Adrenal gland (tissue), 9 donors: ENCODE measurements at regions not wholly inside any gene's neighbourhood (a gene's known extent, or its start where the extent isn't known, plus 50 kb on each side); places are given as distances from the start of the nearest gene placed in this dataset.

Source experiments
- DNase-seq, 7 donors: peaks; one replicate each; pipeline ENCODE4 v3.0.0-alpha.2; 2019 to 2020
- H3K27ac ChIP-seq, 5 donors: fragments of 200-600 bp; sonication (generic) in 4 of 5; 1 replicate in 3 of 5; 2 replicates in 2 of 5; pipeline versions ENCODE4 v1.5.1 to v1.8.0; 2016 to 2020; ENCODE audit warnings: mild to moderate bottlenecking in 1 of 5
- H3K27me3 ChIP-seq: fragments of 200-600 bp; 2 replicates; pipeline ENCODE4 v1.8.0; 2021
- H3K36me3 ChIP-seq, 2 donors: fragments of 200-600 bp; replicated peaks in 1 of 2; 1 replicate in 1 of 2; 2 replicates in 1 of 2; pipeline versions ENCODE4 v1.5.1 to v1.8.0; 2018 to 2022
- H3K4me1 ChIP-seq, 2 donors: fragments of 200-600 bp; replicated peaks in 1 of 2; 1 replicate in 1 of 2; 2 replicates in 1 of 2; pipeline versions ENCODE4 v1.5.1 to v1.8.0; 2018 to 2021
- H3K4me3 ChIP-seq, 4 donors: fragments of 200-600 bp; sonication (generic) in 3 of 4; one replicate each; pipeline ENCODE4 v1.5.1; 2016 to 2018
- H3K9me3 ChIP-seq, 3 donors: fragments of 200-600 bp; sonication (generic) in 1 of 3; replicated peaks in 1 of 3; 1 replicate in 2 of 3; 2 replicates in 1 of 3; pipeline versions ENCODE4 v1.5.1 to v1.8.0; 2016 to 2021
- CTCF ChIP-seq, 6 experiments: fragments of 450-650 bp in 4 of 6; fragments of 200-600 bp in 2 of 6; sonication (generic) in 1 of 6; IDR thresholded peaks; 1 replicate in 5 of 6; 2 replicates in 1 of 6; pipeline versions ENCODE4 v1.5.1 to v1.8.0; 2016 to 2021; ENCODE audit warnings: antibody characterized with exemption in 6 of 6, mild to moderate bottlenecking in 2 of 6, moderate library complexity in 1 of 6
- POLR2A ChIP-seq, 2 donors: fragments of 450-650 bp; IDR thresholded peaks; one replicate each; pipeline ENCODE4 v1.6.1; 2017; ENCODE audit warnings: antibody characterized with exemption in 2 of 2, mild to moderate bottlenecking in 2 of 2, moderate library complexity in 1 of 2
- WGBS, 4 donors: extraction: QIAGEN DNeasy Blood & Tissue Kit in 2 of 4; methylation state at CpG; one replicate each; pipeline versions ENCODE4 v1.1.5 to v1.1.7; 2013 to 2017; 5-methylcytosine and 5-hydroxymethylcytosine counted together
- intact Hi-C, 2 donors: fragments of 100-400 bp; cut with DNase I; formaldehyde crosslinking; loops; one replicate each; pipeline versions ENCODE4 v1.14.1 to v1.15.0; 2022 to 2023
- donor health status: healthy with polysubstance abuse.
- donor health status: Bipolar disorder and iron deficiency.
- donor health status: DM: yes; HTN: yes; CAD: no.
- donor health status: DM: no; HTN: no; CAD: no.
- donor health status: DM: no; HTN: no; CAD: no.

DNA sequence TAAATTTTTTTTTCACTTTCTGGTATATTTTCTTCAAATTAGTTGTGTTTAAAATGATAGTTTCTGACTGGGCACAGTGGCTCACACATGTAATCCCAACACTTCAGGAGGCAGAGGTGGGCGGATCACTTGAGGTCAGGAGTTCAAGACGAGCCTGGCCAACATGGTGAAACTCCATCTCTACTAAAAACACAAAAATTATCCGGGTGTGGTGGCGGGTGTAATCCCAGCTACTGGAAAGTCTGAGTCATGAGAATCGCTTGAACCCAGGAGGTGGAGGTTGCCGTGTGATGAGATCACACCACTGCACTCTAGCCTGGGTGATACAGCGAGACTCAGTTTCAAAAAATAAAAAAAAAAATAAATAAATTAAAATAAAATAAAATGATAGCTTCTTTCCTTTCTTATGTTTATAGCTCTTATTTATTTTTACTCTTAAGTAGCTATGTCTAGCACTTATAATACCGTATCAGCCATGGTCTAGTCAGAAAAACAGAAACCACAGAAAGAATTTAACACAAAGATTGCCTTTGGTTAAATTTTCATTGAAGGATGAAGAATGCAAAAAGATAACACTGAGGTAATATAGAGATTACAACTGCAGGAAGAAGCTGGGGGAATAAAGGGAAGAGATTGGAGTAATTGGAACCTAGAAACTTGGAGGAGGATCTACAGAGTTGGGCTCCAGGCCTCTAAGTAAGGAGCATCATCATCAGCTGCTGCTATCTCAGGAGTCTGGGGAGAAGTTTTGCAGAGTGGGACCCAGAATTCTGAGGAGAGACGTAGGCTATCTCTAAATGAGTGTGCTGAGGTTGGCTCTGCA is 54.7 kb upstream of the MBOAT2 start:
- intact Hi-C loops = no loop called here
- H3K9me3 ChIP-seq = no peaks in the 10 kb centered on the region
- H3K27ac ChIP-seq = no peak overlapping the region
- no peak for DNase-seq
- no peak for TF ChIP-seq POLR2A (IDR thresholded peaks at IDR 0.05)
- no peak for TF ChIP-seq CTCF (IDR thresholded peaks at IDR 0.05)
- H3K4me3 ChIP-seq = no peak overlapping the region
- H3K36me3 ChIP-seq = no peaks in the 10 kb centered on the region
- 81 to 84% (median 83%) methylated on average over 9 of the region's 9 CpGs for WGBS, 4 donors
- no peaks in the 10 kb centered on the region for H3K27me3 ChIP-seq
- no peaks in the 10 kb centered on the region for H3K4me1 ChIP-seq

DNA sequence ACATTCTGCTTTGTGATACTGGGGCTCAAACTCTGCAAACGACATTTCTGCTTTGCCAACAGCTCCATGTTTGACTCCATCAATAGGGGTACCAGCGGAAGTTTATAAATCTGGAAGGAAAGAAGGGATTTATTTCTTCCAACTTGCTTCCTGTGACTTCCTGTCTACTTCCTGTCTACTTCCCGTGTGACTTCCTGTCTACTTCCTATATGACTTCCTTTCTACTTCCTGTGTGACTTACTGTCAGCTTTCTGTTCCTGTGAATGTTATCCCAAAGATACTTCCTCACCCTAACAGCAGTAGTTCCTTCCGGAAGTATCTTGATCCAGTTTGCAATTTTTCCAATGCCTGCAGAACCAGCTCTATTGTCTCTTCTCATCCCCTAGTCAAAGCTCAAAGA is 52.0 kb upstream of the MBOAT2 start:
- intact Hi-C loops = no loop called here
- no peak overlapping the region for H3K27ac ChIP-seq
- no peak for DNase-seq
- H3K4me1 ChIP-seq = no peaks in the 10 kb centered on the region
- TF ChIP-seq CTCF (IDR thresholded peaks at IDR 0.05) (no peak), POLR2A (IDR thresholded peaks at IDR 0.05) (no peak)
- 65 to 79% (median 71%) methylated on average over 4 of the region's 4 CpGs for WGBS, 4 donors
- no peaks in the 10 kb centered on the region for H3K9me3 ChIP-seq
- H3K36me3 ChIP-seq = no peaks in the 10 kb centered on the region
- H3K27me3 ChIP-seq = no peaks in the 10 kb centered on the region
- H3K4me3 ChIP-seq = no peak overlapping the region

GRCh38 chr2:9053534-9053931 is 50.0 kb upstream of the MBOAT2 start:
- Histone ChIP-seq H3K27ac (no peak overlapping the region), H3K4me3 (no peak overlapping the region), H3K4me1 (no peaks in the 10 kb centered on the region), H3K36me3 (no peaks in the 10 kb centered on the region), H3K27me3 (no peaks in the 10 kb centered on the region), H3K9me3 (no peaks in the 10 kb centered on the region)
- intact Hi-C loops = no loop called here
- TF ChIP-seq CTCF (IDR thresholded peaks at IDR 0.05) = no peak
- TF ChIP-seq POLR2A (IDR thresholded peaks at IDR 0.05) = no peak
- DNase-seq = no peak
- 75 to 86% (median 84%) methylated on average over 2 of the region's 2 CpGs for WGBS, 4 donors
